GM13976 (cell line): ENCODE measurements at regions not wholly inside any gene's neighbourhood (a gene's known extent, or its start where the extent isn't known, plus 50 kb on each side); places are given as distances from the start of the nearest gene placed in this dataset.

Experiments
- DNase-seq: peaks from one replicate; pipeline ENCODE4 v3.0.0; 2012; ENCODE audit warnings: low spot score
- CTCF ChIP-seq: IDR thresholded peaks from 2 replicates; pipeline ENCODE4 v1.5.1; 2012; ENCODE audit warnings: borderline replicate concordance, mild to moderate bottlenecking; ENCODE audit not compliant: insufficient read depth; ENCODE audit errors: extremely low read depth, missing control alignments, control extremely low read depth
- in situ Hi-C: fragments of 300-500 bp; cut with MboI; formaldehyde crosslinking; loops from one replicate; pipeline ENCODE4 v1.12.0; 2022; ENCODE audit warnings: low sequenced_read_pairs, mixed read lengths, inconsistent platforms; ENCODE audit not compliant: unreplicated experiment

GRCh38 chr19:28834996-28835395 is 378.0 kb downstream of the UQCRFS1 start:
- DNase-seq = no peak
- in situ Hi-C loops = no loop called here
- TF ChIP-seq CTCF = no peak

DNA sequence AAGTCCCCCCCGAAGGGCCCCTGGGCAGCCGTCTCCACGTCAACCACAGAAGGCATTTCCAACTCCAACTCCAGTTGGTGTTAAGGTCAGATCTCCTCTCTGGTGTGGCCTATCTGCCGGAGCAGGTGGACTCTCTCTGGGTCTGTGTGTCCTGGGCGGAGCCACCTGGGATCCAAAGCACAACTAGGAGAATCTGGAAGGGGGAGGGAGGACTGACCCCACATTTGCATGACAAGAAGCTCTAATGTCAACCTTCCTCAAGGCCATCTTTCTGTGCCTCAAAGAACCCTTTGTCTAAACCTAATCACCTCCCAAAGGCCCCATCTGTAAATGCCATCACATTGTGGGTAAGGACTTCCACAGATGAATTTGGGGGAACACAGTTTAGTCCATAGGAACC is 381.5 kb downstream of the UQCRFS1 start:
- DNase-seq = no peak
- in situ Hi-C loops = no loop called here
- no peak for TF ChIP-seq CTCF

DNA sequence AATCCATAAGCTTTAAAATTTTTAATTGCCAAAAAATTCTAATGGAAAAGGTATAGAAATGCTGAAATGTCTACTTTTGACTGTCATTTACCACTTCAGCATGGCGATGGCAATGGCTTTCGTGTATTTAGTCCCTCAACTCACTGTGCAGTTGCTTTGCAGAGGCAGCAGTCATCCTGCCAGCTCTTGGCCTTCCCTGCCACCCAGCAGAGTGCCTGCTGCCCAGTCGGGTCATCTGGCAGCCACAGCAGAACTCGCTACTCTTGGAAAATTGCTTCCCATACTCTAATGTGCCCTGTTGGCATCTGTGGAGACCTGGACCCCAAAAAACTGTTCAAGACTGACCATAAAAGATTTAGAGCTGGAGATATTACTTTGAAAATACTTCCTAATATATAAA is 383.2 kb downstream of the UQCRFS1 start:
- TF ChIP-seq CTCF = no peak
- in situ Hi-C loops = no loop called here
- no peak for DNase-seq

DNA sequence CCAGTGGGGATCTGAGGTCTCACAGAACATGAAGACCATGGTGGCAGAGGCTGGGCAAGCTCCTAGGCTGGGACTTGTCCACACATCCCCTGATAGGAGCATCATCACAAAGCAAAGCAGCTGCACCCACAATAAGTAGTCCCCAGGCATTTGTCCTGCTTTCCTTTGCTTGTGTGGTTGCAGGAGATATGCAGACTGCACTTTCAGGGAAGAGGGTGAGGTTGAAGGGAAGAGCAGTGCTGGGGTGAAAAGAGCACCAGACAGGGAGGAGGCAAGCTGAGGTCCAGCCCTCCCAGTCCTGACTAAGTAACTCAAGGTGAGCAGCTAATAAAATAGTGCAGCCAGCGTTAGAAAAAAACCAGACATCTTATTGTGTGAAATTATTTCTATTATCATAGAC is 383.6 kb downstream of the UQCRFS1 start:
- no peak for DNase-seq
- no peak for TF ChIP-seq CTCF
- in situ Hi-C loops = no loop called here

- in situ Hi-C loops = no loop called here
- no peak for DNase-seq
- no peak for TF ChIP-seq CTCF
Observed at GRCh38 chr19:28828276-28828870, 384.6 kb downstream of the UQCRFS1 start.

DNA sequence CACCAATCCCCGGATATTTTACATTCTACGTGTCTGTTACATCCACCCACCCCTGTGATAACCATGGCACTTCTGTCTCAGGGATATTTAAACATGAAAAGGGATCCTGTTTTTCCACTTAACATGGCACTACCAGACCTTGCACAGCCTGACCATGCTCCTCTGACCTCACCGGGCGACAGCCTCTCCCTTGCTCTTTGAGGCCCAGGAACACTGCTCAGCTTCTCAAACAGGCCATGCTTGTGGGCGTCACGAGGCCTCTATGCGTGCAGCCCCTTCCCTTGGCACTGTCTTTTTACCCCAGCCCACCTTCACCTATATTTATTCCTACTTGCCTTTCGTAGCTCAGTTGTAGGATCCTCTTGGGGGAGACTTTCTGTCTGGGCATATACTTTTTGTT is 385.6 kb downstream of the UQCRFS1 start:
- no peak for DNase-seq
- in situ Hi-C loops = no loop called here
- no peak for TF ChIP-seq CTCF
